ENCODE measurements at regions not wholly inside any gene's neighbourhood (a gene's known extent, or its start where the extent isn't known, plus 50 kb on each side); places are given as distances from the start of the nearest gene placed in this dataset.

DNA sequence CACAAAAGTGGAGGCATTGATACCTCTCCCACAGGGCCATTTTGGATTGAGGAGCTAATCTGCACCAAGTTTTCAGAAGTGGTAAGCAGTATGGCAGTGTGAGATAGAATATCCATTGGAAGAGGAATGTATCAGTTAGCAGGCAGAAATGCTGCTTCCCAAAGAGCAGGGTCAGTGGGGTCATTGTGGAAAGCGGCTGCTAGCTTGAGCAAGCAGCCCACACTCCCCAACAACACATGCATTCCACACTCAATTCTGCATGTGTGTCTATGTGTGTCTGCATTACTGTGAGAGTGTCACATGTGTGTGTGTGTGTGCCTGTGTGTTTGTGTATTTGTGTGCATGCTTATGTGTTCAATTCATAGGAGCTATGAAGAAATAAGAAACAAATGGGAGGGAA lies 190.9 kb upstream of the FOXA2 start:
- no peaks in the 10 kb centered on the region for H3K27me3 ChIP-seq (ENCODE audit: insufficient read depth, low read length)
- no peaks in the 10 kb centered on the region for H3K4me1 ChIP-seq (ENCODE audit: insufficient read depth, low read length)
- no peaks in the 10 kb centered on the region for H3K9me3 ChIP-seq (ENCODE audit: insufficient read depth, low read depth, low read length)
- no peak overlapping the region for H3K9ac ChIP-seq (ENCODE audit: low read depth, low read length)
- H3K4me3 ChIP-seq (ENCODE audit: low read length) = no peak overlapping the region
- no peak overlapping the region for H3K27ac ChIP-seq (ENCODE audit: low read length)
- H3K36me3 ChIP-seq (ENCODE audit: insufficient read depth, low read depth, low read length) = no peaks in the 10 kb centered on the region

DNA sequence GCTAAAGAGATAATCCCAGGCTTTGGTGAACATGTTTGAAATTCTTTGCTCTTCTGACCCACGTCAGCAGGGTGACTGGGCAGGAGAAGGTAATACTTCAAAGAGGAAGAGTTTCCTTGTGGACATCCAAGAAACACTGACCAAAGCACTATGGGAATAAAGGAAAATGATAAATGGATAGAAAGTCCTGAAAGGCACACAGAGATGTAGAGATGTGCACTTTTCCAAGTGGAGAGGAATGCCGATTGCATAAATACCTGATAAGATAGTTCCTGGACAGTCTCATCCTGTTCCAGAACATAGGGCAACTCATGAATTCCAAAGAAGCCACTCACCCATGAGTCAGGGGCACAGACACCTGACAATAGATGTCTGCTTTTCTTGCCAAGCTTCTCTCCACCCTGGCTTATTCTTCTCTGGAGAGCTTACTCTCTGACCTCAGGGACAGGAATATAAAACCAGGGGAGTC lies 191.3 kb upstream of the FOXA2 start:
- H3K9ac ChIP-seq (ENCODE audit: low read depth, low read length) = no peak overlapping the region
- no peaks in the 10 kb centered on the region for H3K27me3 ChIP-seq (ENCODE audit: insufficient read depth, low read length)
- no peaks in the 10 kb centered on the region for H3K4me1 ChIP-seq (ENCODE audit: insufficient read depth, low read length)
- H3K36me3 ChIP-seq (ENCODE audit: insufficient read depth, low read depth, low read length) = no peaks in the 10 kb centered on the region
- H3K4me3 ChIP-seq (ENCODE audit: low read length) = no peak overlapping the region
- H3K9me3 ChIP-seq (ENCODE audit: insufficient read depth, low read depth, low read length) = no peaks in the 10 kb centered on the region
- H3K27ac ChIP-seq (ENCODE audit: low read length) = no peak overlapping the region

DNA sequence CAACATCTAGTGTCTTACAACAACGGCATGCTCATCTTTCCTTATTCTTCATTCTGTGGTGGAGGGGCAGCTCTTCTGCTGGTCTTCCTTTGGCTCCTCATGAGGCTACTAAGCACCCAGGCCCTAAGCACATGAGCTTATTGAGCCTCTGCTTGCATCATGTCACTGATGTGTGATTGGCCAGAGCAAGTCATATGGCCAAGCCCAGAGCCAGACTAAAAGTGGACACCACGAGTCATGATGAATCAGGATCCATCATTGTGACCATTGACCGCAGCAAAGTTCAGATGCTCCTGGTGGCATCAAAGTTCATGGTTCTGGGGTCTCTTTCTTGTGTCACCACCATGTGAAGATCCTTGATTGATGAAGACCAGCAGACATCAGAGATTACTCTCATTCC lies 192.0 kb upstream of the FOXA2 start:
- H3K4me1 ChIP-seq (ENCODE audit: insufficient read depth, low read length) = no peaks in the 10 kb centered on the region
- H3K4me3 ChIP-seq (ENCODE audit: low read length) = no peak overlapping the region
- no peak overlapping the region for H3K27ac ChIP-seq (ENCODE audit: low read length)

DNA sequence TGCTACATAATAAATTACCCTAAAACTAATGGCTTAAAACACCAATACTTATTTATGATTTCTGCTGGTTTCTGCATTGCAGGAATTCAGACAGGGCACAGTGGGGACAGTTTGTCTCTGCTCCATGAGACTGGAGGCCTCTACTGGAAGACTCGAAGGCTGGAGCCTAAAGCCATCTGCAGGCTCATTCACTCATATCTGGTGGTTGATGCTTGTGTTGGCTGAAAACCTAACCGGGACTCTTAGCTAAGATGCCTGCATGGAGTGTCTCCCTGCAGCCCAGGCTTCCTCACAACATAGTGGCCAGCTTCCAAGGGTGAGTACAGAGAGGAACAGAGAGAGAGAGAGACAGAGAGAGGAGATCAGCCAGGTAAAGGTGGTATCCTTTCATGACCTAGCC lies 195.5 kb upstream of the FOXA2 start:
- Histone ChIP-seq H3K4me1 (ENCODE audit: insufficient read depth, low read length) (no peaks in the 10 kb centered on the region), H3K36me3 (ENCODE audit: insufficient read depth, low read depth, low read length) (no peaks in the 10 kb centered on the region), H3K4me3 (ENCODE audit: low read length) (no peak overlapping the region), H3K27ac (ENCODE audit: low read length) (no peak overlapping the region), H3K9me3 (ENCODE audit: insufficient read depth, low read depth, low read length) (no peaks in the 10 kb centered on the region), H3K9ac (ENCODE audit: low read depth, low read length) (no peak overlapping the region), H3K27me3 (ENCODE audit: insufficient read depth, low read length) (no peaks in the 10 kb centered on the region)

More for the DNA sequence above, 192.0 kb upstream of the FOXA2 start:
- Histone ChIP-seq H3K27me3 (ENCODE audit: insufficient read depth, low read length) (no peaks in the 10 kb centered on the region), H3K36me3 (ENCODE audit: insufficient read depth, low read depth, low read length) (no peaks in the 10 kb centered on the region), H3K9me3 (ENCODE audit: insufficient read depth, low read depth, low read length) (no peaks in the 10 kb centered on the region), H3K9ac (ENCODE audit: low read depth, low read length) (no peak overlapping the region)

DNA sequence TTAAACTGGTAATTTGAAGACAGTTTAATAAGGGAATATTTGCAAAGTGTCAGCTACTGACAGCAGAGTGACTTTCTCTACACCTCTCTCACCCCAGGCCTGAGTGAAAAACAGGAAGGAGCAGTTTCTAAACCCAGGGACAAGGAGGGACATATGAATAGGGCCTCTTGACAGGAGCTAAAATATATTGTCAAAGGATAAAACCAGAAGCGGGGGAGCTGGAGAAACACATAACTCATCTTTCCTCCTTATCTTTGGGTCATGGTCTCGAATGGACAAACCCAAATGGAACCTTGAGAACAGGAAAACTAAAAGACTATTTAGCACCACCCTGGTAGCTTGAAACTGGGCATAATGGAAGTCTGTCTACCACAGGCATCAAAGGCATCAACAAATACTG lies 197.5 kb upstream of the FOXA2 start:
- H3K27ac ChIP-seq (ENCODE audit: low read length) = no peak overlapping the region
- no peaks in the 10 kb centered on the region for H3K27me3 ChIP-seq (ENCODE audit: insufficient read depth, low read length)
- no peak overlapping the region for H3K9ac ChIP-seq (ENCODE audit: low read depth, low read length)
- no peaks in the 10 kb centered on the region for H3K4me1 ChIP-seq (ENCODE audit: insufficient read depth, low read length)
- H3K9me3 ChIP-seq (ENCODE audit: insufficient read depth, low read depth, low read length) = no peaks in the 10 kb centered on the region
- H3K36me3 ChIP-seq (ENCODE audit: insufficient read depth, low read depth, low read length) = no peaks in the 10 kb centered on the region
- H3K4me3 ChIP-seq (ENCODE audit: low read length) = no peak overlapping the region

DNA sequence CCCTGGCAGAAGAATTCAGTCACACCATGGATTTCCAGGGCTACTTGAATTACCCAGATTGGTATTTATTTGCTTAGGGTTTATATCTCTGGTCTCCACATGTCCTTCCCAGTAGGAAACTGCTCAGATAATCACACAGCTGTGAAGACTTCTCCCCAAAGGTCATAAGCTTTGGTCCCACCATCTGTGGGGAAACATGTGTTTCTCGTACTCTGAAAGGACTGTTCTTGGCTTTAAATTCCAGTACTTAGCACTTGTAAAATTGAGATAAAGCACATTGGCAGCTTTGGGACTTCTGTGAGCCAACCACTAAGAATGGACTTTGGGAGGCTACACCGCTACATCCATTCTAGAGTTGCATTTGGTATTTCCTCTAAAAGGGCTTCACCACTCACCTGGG lies 205.3 kb upstream of the FOXA2 start:
- H3K4me3 ChIP-seq (ENCODE audit: low read length) = no peak overlapping the region
- H3K27me3 ChIP-seq (ENCODE audit: insufficient read depth, low read length) = no peaks in the 10 kb centered on the region
- H3K27ac ChIP-seq (ENCODE audit: low read length) = no peak overlapping the region
- peaks cover 4% of the 10 kb centered on the region; the same call in 1 of the 2 replicates for H3K4me1 ChIP-seq (ENCODE audit: insufficient read depth, low read length)
- H3K9me3 ChIP-seq (ENCODE audit: insufficient read depth, low read depth, low read length) = no peaks in the 10 kb centered on the region
- H3K36me3 ChIP-seq (ENCODE audit: insufficient read depth, low read depth, low read length) = no peaks in the 10 kb centered on the region
- no peak overlapping the region for H3K9ac ChIP-seq (ENCODE audit: low read depth, low read length)

DNA sequence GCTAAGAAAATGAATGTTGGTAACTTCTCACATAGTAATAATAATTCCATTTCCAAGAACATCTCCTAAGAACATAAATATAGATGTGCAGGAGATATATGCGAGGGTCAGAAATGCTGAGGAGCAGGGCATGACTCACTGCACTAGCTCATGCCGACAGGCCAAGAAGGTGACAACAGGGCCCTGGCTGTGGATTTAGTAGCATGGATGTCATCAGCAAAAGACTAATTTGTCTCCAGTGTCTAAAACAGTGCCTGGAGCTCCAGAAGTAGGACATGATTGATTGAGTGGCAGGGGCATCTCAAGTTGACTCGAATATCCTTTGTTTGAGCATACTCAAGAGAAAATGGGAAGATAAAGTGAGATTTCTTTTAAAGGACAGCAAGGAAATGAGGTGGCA lies 207.0 kb upstream of the FOXA2 start:
- H3K9me3 ChIP-seq (ENCODE audit: insufficient read depth, low read depth, low read length) = no peaks in the 10 kb centered on the region
- H3K27me3 ChIP-seq (ENCODE audit: insufficient read depth, low read length) = no peaks in the 10 kb centered on the region
- no peak overlapping the region for H3K27ac ChIP-seq (ENCODE audit: low read length)
- H3K36me3 ChIP-seq (ENCODE audit: insufficient read depth, low read depth, low read length) = no peaks in the 10 kb centered on the region
- peaks cover 4% of the 10 kb centered on the region for H3K4me1 ChIP-seq (ENCODE audit: insufficient read depth, low read length)
- H3K9ac ChIP-seq (ENCODE audit: low read depth, low read length) = no peak overlapping the region
- no peak overlapping the region for H3K4me3 ChIP-seq (ENCODE audit: low read length)

DNA sequence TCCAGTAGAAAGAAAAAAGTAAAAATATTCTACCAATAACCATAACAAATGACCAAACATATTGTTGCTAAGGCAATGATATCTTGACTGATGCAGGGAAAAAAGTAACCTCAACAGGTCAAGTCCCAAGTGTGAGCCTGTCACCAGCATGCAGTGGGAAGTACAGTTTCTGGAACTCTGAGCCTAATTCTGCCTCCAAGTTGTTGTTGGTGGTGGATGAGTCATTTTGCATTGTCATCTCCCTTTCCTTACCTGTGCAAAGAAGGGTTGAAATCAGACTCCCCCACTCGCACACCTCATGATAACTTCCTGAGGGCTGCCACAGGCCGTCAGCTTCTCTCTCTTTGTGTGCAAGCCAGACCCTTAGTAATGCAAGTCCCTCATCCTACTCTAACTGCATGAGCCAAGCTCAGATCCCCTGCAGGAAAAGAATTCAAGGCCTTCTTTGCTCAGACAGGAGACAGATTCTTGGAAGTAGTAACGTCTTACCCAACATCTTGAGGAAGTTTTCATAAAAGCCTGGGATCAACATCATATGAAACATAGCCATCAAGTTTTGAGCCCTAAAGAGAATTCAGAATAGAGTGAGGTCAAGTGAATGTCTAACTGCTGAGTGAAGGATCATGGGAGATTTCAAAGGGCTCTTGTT lies 207.6 kb upstream of the FOXA2 start:
- Histone ChIP-seq H3K4me3 (ENCODE audit: low read length) (no peak overlapping the region), H3K9ac (ENCODE audit: low read depth, low read length) (no peak overlapping the region), H3K27ac (ENCODE audit: low read length) (no peak overlapping the region), H3K9me3 (ENCODE audit: insufficient read depth, low read depth, low read length) (no peaks in the 10 kb centered on the region), H3K36me3 (ENCODE audit: insufficient read depth, low read depth, low read length) (no peaks in the 10 kb centered on the region), H3K27me3 (ENCODE audit: insufficient read depth, low read length) (no peaks in the 10 kb centered on the region), H3K4me1 (ENCODE audit: insufficient read depth, low read length) (peaks cover 4% of the 10 kb centered on the region)

DNA sequence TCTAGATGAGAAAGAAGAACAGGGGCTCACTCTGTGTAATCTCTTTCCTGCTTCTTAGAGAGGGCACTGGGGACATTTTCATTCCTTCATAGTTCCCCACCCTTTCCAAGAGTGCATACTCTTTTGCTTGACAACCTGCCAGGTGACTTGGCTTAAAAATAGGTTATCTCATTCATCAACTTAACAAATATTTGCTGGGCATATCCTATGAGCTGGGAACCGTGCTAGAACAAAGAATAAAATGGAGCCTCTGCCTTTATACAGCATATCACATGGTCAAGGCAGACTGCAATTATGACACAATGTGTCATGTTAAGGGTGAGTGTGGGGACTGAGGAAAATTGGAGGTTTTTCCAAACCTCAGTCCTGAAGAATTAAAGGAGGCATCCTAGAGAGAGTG lies 209.8 kb upstream of the FOXA2 start:
- Histone ChIP-seq H3K36me3 (ENCODE audit: insufficient read depth, low read depth, low read length) (no peaks in the 10 kb centered on the region), H3K9me3 (ENCODE audit: insufficient read depth, low read depth, low read length) (no peaks in the 10 kb centered on the region), H3K4me1 (ENCODE audit: insufficient read depth, low read length) (no peaks in the 10 kb centered on the region; the same call in 1 of the 2 replicates), H3K27ac (ENCODE audit: low read length) (no peak overlapping the region), H3K4me3 (ENCODE audit: low read length) (no peak overlapping the region), H3K9ac (ENCODE audit: low read depth, low read length) (no peak overlapping the region), H3K27me3 (ENCODE audit: insufficient read depth, low read length) (no peaks in the 10 kb centered on the region)

DNA sequence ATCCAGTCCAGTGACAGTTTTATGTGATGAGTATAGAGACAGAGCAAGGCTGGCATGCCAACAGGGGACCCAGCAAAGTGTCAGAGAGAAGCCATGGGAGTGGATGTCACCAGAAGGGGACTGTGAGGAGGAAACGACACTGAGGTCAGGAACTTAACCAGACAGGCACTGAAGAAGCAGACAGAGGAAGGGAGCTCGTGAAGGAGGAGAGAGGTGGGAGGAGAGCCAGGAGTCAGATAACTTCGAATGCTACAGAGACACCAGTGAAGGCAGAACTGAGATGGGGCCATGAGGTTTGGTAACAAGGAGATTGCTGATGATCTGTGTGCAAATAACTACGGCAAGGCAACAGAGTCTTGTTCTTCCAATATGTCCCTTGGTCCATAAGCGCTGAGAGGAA lies 211.1 kb upstream of the FOXA2 start:
- H3K27me3 ChIP-seq (ENCODE audit: insufficient read depth, low read length) = no peaks in the 10 kb centered on the region

DNA sequence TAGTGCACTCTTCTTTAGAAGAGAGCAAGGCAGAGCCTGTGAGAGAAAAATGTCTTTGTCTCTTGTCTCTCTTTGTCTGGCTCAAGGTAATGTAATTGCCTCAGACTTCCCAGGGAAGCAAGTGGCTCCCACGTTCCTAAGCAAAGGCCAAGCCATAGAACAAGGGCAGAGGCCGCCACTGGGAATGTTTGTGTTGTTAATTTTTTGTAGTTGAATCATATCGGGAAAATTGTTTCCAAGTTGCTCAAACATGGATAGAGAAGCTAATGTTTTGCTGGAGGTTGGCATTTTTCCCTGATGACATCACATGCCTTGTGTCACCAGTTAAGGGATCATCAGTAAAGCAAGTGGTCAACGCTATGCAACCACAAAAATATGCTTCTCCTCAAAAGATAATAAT lies 211.5 kb upstream of the FOXA2 start:
- H3K9ac ChIP-seq (ENCODE audit: low read depth, low read length) = no peak overlapping the region
- H3K4me3 ChIP-seq (ENCODE audit: low read length) = no peak overlapping the region
- no peaks in the 10 kb centered on the region; the same call in none of the 2 replicates for H3K4me1 ChIP-seq (ENCODE audit: insufficient read depth, low read length)
- no peaks in the 10 kb centered on the region for H3K9me3 ChIP-seq (ENCODE audit: insufficient read depth, low read depth, low read length)
- no peaks in the 10 kb centered on the region for H3K27me3 ChIP-seq (ENCODE audit: insufficient read depth, low read length)
- no peak overlapping the region for H3K27ac ChIP-seq (ENCODE audit: low read length)
- H3K36me3 ChIP-seq (ENCODE audit: insufficient read depth, low read depth, low read length) = no peaks in the 10 kb centered on the region

More for the DNA sequence above, 211.1 kb upstream of the FOXA2 start:
- Histone ChIP-seq H3K36me3 (ENCODE audit: insufficient read depth, low read depth, low read length) (no peaks in the 10 kb centered on the region), H3K9ac (ENCODE audit: low read depth, low read length) (no peak overlapping the region), H3K4me3 (ENCODE audit: low read length) (no peak overlapping the region), H3K4me1 (ENCODE audit: insufficient read depth, low read length) (no peaks in the 10 kb centered on the region; the same call in none of the 2 replicates), H3K9me3 (ENCODE audit: insufficient read depth, low read depth, low read length) (no peaks in the 10 kb centered on the region), H3K27ac (ENCODE audit: low read length) (no peak overlapping the region)

DNA sequence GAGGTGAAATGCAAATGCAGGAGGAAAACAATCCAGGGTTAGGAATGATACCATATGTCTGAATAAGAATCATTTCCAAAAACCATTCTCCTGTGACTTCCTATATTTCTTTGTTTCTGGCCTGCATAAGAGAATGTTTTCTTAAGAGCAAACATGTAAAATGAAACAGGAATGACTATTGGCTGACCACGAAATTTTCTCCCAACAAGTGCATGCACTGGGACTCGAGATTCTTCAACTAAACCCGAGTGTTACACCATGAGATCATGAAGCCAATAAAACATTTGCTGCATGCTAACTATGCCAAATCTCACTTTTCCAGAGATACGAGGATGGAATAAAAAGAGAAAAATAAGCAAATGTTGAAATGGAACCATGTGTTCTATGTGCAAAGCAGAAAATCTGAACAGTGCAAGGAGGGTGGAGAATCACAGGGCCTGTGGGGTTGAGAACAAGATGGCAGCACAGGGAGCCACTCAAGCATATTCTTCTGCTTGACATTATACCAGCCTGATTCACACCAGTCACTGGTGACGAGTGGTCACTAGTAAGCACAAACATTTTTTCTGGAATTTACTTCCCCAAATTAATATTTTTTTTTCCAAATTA lies 212.2 kb upstream of the FOXA2 start:
- no peaks in the 10 kb centered on the region for H3K27me3 ChIP-seq (ENCODE audit: insufficient read depth, low read length)
- no peak overlapping the region for H3K4me3 ChIP-seq (ENCODE audit: low read length)
- no peak overlapping the region for H3K27ac ChIP-seq (ENCODE audit: low read length)
- H3K9me3 ChIP-seq (ENCODE audit: insufficient read depth, low read depth, low read length) = no peaks in the 10 kb centered on the region
- no peaks in the 10 kb centered on the region for H3K36me3 ChIP-seq (ENCODE audit: insufficient read depth, low read depth, low read length)
- H3K9ac ChIP-seq (ENCODE audit: low read depth, low read length) = no peak overlapping the region
- H3K4me1 ChIP-seq (ENCODE audit: insufficient read depth, low read length) = peaks cover 2% of the 10 kb centered on the region

Measured in iPS-20b (cell line).